NCI-H146 treated with DMSO at 0.1 percent for 48 hours (cell line): ENCODE measurements at regions not wholly inside any gene's neighbourhood (a gene's known extent, or its start where the extent isn't known, plus 50 kb on each side); places are given as distances from the start of the nearest gene placed in this dataset.
A peak's percentile ranks its signal among the peaks of the same experiment; 100 is the strongest.

Source experiments
- DNase-seq: peaks from one replicate; lab custom pipeline; 2025; ENCODE audit not compliant: unreplicated experiment; lab: John Stamatoyannopoulos, UW

DNA sequence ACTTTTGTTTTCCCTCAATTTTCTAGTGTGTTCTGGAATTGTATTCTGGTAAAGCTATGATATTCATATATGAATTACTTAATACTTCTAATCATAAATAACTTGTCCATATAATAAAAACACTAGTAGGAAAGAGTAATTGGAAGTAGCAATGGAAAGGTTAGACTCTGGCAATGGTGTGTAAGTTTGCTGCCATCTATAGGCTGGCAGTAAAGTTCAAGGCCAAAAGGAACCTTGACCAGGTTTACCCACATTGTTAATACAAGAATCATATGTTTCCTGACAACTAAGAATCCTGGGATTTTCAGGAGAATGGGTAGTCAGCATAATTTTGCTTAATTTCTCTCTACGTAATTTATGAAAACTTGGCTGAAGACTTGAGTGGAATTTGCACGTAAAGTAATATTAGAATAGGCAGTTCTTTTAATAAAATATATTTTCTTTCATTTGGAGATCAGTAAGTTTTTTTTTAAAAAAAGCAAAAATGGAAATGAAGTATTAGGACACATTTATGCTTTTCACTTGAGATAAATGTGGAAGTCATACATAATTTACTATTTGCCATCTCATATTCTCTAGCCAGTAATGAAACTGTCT is 926.7 kb downstream of the GALC start:
- peak; percentile 14 for DNase-seq

GRCh38 chr14:87065366-87065765 is 927.6 kb downstream of the GALC start:
- DNase-seq = no peak

- DNase-seq = no peak
Measured at GRCh38 chr14:87063181-87063580, 929.8 kb downstream of the GALC start.

- DNase-seq = no peak
Measured at GRCh38 chr14:87060405-87060804, 932.6 kb downstream of the GALC start.

DNA sequence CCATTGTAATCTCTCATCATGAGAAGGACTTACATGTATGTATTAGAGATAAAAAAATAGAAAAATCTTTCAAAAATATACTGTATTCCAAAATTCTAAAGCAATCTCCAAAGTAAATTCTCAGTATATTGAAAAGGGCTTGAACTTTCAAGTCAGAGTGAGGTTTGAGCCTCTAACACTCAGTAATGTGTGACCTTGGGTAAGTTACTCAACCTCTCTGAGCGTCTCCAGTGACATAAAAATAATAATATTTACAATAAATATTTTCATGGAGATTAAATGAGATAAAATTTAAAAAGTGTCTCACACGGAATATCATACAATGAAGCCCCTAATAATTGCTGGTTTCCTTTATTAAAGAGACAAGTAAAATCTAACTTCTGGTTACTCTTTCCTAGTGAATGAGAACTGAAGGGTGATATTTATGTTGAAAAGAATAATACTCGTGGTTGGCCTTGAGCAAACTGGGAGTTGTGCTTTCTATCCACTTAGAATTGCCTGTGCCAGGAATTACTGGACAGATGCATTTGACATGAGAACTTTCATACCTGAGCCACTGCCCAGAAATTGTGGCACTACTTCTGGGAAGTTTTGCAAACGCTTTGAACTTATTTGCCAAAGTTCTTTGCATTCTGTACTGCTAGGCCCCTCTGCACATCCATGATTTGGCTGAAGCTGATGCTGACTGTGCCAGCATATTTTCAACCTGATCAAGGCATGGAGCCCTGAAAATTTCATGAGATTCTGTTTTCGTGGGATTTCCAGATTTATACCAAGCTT is 933.7 kb downstream of the GALC start:
- no peak for DNase-seq

GRCh38 chr14:87055007-87055406 is 938.0 kb downstream of the GALC start:
- no peak for DNase-seq

DNA sequence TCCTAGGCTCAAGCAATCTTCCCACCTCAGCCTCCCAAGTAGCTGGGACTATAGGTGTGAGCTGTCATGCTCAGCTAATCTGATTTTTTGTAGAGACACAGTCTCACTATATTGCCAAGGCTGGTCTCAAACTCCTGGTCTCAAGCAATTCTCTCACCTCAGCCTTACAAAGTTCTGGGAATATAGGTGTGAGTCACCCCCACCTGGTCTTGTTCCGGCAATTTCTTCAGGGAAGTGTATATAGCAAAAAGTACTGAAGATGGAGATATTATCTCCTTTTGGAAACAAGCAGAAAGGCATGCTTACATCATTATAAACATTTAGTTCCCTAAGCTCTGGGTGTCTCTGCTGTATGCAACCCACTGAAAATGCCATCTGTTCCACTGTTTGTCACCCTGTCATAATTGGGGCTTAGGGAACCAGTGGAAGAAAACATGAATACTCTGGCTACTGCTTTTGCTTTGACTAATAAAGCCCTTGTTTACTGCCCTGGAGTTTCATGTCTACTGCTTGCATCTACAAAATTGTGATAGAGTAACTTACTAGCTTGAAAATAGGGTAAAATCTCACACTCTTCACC is 940.2 kb downstream of the GALC start:
- no peak for DNase-seq

GRCh38 chr14:87050421-87050820 is 942.6 kb downstream of the GALC start:
- no peak for DNase-seq

DNA sequence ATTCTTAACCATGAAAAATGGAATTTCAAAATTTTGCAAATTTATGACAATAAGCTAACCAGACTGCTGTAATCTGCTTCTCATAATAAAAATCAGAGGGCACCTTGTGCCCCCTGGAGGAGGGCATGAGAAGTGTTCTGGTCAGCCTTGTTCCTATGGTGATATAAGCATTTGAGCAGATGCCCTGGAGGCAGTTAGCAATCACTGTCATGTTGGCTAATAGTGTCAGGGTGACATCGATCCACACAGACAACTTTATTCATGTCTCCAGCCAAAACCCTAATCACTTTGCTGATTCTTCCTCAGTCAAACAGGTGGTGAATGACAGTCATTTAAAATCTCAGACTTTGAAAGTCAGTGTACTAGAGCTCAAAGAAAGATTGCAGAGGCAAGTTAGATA is 943.0 kb downstream of the GALC start:
- DNase-seq = peak; percentile 77

GRCh38 chr14:87046960-87047359 is 946.0 kb downstream of the GALC start:
- DNase-seq = no peak

- DNase-seq = no peak
Measured at GRCh38 chr14:87045956-87046355, 947.0 kb downstream of the GALC start.

DNA sequence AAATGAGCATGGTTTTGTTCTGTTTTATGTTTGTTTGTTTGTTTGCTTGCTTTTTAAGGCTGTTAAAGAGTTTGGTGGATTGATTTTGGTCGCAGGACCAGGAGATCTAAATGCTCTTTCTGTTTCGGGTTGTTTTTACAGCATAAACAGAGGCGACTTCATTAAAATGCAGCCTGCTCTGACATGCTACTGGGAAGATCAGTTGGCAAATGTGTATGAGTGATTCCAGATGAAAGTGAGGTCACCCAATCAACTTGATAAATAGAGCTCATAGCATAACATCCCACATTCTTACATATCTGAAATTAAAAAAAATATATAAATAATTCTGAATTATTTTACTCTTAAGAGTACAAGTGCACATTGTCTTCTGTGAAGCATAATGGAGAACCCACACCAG is 947.7 kb downstream of the GALC start:
- DNase-seq = no peak

DNA sequence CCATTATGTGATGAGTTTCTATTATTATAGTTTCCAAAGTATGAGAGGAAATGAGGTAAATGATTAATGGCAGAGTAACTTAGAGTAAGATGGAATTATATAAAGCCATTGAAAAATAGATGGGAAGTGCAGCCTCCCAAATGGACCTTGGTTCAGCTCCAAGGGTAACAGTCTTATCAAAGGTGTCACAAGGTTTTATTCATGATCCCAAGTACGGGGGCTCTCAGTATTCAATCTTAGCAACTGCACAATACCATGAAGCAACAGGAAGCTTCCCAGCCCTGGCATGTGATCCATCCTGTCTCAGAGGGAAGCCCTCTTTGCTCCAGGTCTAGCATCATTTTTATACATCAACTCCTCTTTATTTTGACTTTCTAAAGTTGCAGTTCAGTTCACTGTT is 948.2 kb downstream of the GALC start:
- no peak for DNase-seq

- DNase-seq = no peak
Measured at GRCh38 chr14:87043667-87044200, 949.2 kb downstream of the GALC start.

DNA sequence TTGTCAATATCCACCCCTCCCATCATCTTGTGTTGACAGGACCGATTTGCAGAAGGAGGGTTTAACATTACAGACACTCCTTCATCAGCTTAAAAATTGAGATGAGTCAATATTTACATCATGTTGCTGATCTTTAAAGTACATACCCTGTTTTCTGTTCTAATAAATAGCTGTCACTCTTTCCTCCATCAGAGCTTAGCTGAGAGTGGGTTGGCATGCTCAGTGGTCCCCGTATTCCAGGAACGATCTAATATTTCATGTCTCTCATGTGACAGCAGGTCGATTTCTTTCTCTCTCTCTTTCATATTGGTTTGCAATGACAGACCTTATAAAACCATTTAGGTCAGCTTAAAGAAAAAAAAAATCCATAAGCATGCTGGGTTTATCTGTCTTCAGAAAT is 950.6 kb downstream of the GALC start:
- DNase-seq = no peak

DNA sequence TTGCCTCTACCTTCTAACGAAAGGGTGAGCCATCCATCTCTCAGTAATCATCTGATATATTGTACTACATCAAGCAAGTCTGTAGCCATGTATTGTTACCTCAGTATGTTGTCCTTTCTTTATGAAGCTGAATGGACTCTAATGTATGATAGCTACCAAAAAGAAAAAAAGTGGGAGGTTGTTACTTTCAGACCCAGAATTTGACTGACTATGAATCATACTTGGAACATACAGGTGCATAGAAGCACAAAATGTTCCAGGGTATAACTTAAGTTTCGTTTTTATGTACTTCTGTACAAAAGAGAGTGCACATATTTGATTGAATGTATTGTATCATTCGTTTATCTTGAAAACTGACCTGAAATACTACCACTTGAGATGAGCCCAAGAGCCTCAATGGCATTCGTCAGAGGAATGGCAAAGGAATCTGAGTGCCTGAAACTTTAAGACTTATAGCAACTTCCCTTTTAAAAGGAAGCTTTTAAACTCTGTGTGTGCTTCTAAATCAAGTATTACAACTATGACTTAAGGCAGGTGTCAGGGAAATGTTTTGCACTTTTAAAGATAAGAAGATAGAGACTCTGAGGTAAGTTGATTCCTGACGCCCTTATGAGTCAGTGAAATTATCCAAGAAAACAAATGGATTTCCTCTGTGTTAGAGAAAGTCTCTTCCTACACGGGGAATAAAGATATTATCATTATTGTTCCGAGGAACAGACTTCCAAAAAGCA is 951.5 kb downstream of the GALC start:
- DNase-seq = no peak

- no peak for DNase-seq
Measured at GRCh38 chr14:87034680-87035079, 958.3 kb downstream of the GALC start.

DNA sequence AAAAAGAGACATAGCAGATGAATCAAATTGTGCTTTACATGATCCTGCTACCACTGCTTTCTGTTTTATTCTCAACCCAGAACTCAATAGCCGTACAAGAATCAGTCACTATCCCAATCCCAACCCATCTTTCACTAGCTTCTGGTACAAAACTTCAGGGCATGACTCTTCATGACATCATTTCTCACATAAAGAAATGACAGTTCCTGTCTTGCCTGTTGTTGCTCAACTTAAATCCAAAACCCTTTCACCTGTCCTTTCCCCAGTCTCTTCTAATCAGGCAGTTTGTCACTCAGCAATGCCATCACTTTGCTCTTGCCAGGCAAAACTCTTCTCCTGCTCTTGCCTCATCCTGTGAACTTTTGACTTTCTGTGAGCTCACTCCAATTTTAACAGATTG is 962.8 kb downstream of the GALC start:
- DNase-seq = no peak

- DNase-seq = peak; percentile 3
Measured at GRCh38 chr14:87020106-87020505, 972.9 kb downstream of the GALC start.

DNA sequence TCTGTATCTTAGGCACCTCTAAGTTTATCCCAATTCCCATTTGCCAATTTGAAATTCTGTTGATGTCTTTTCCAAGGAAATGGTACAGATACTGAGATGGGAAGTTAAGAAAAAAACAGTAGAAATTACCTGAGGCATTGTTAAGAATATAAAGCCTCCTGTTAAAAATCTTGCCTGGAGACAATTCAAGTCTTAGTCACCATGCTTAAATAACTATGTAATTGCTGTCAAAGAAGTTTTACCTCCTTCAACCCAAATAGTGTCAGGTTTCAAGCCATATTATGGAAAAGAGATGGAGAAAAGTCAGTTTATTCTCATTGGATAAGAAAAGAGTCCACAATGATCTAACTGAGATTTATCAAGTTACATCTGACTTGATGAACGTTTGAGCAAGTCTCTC is 974.7 kb downstream of the GALC start:
- no peak for DNase-seq

GRCh38 chr14:87017335-87017734 is 975.6 kb downstream of the GALC start:
- no peak for DNase-seq

DNA sequence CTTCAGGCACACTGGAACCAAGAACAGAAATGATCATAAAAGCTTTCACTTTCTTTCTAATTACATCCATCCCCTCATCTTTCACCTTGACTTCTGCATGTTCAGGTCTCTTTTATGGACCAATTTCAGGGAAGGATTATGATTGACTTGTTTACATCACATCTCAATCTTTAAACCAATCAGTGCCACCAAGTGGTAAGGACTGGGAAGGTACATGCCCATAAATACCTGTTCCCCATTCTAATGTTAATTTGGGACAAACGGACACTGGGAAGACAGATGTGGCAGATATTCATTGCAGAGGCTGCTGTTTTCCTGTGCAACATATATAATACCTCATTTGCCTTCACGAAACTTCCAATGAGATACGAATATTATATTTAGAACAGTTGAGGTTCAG is 978.1 kb downstream of the GALC start:
- peak; percentile 5 for DNase-seq
